RWPE1 (cell line): ENCODE measurements at regions not wholly inside any gene's neighbourhood (a gene's known extent, or its start where the extent isn't known, plus 50 kb on each side); places are given as distances from the start of the nearest gene placed in this dataset.
A peak's percentile ranks its signal among the peaks of the same experiment; 100 is the strongest.

Source experiments
- CTCF ChIA-PET: fragments of 350-600 bp; sonication (Branson Sonifier 250); formaldehyde crosslinking; extraction: SDS; loops from one replicate; lab custom pipeline; 2021; lab: Yijun Ruan, JAX
- POLR2A ChIA-PET: fragments of 400-600 bp; formaldehyde crosslinking; extraction: SDS; loops from one replicate; lab custom pipeline; 2020; ENCODE audit warnings: antibody characterized with exemption; ENCODE audit not compliant: low non-redundant PET; lab: Yijun Ruan, JAX
- DNase-seq: peaks from one replicate; pipeline ENCODE4 v3.0.0; 2012; ENCODE audit warnings: low spot score
- H3K27ac ChIP-seq: fragments of 450-650 bp; 2 replicates; pipeline ENCODE4 v1.5.1; 2017
- TF ChIP-seq, protein P1 (sequence below): fragments of 450-650 bp; conservative IDR thresholded peaks from 2 replicates; pipeline ENCODE4 v1.5.1; 2017; ENCODE audit warnings: low read depth, mild to moderate bottlenecking

GRCh38 chr13:85742355-85742754 lies 56.9 kb downstream of the SLITRK6 start:
- POLR2A ChIA-PET, result no interaction called here
- DNase-seq, result no peak
- no peak overlapping the region for H3K27ac ChIP-seq
- TF ChIP-seq, protein P1, sequence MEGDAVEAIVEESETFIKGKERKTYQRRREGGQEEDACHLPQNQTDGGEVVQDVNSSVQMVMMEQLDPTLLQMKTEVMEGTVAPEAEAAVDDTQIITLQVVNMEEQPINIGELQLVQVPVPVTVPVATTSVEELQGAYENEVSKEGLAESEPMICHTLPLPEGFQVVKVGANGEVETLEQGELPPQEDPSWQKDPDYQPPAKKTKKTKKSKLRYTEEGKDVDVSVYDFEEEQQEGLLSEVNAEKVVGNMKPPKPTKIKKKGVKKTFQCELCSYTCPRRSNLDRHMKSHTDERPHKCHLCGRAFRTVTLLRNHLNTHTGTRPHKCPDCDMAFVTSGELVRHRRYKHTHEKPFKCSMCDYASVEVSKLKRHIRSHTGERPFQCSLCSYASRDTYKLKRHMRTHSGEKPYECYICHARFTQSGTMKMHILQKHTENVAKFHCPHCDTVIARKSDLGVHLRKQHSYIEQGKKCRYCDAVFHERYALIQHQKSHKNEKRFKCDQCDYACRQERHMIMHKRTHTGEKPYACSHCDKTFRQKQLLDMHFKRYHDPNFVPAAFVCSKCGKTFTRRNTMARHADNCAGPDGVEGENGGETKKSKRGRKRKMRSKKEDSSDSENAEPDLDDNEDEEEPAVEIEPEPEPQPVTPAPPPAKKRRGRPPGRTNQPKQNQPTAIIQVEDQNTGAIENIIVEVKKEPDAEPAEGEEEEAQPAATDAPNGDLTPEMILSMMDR, result no peak
- CTCF ChIA-PET, result no interaction called here

DNA sequence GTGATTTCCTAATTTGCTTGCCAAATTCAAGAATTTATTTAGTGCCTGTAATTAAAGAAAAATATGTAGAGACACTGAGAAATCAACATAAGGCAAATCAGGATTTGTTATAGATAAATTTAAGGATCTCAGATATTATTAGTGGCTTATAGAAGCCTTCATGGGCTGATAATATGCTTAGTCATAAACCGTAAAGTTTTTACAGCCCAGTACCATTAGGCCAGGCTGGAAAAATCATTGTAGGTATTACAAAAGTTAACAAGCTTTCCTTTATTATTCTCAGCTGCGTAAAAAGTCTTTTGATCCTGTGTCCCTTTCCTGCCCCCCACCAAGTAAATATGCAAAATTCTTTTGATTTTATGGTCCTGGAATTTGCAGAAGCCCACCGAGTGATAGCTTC lies 58.2 kb downstream of the SLITRK6 start:
- ChIA-PET CTCF (interaction anchor here (0.7 kb wide), 1 partner anchor 189 kb away, joined by 4 read pairs; no protein-coding TSS in a partner anchor), POLR2A (no interaction called here)
- no peak overlapping the region for H3K27ac ChIP-seq

DNA sequence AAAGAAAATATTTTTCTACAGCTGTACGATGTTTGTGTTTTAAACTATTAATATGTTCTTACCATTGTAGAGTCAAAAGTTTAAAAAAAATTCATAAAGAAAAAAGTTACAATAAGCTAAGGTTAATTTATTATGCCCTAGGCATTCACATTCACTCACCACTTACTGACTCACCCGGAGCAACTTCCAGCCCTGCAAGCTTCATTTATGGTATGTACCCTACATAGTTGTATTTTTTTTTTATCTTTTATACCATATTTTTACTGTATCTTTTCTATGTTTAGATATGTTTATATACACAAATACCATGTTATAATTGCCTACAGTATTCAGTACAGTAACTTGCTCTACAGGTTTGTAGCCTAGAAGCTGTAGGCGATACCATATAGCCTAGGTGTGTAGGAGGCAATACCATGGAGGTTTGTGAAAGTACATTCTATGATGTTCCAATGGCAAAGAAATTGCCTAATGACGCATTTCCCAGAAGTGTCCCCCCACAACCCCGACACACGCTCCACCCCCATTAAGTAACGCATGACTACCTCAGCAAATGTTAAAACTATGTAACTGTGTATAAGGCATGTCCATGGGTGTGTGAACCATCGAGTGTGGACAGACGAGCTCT lies 60.4 kb downstream of the SLITRK6 start:
- no peak for DNase-seq
- POLR2A ChIA-PET, result no interaction called here
- CTCF ChIA-PET, result interaction anchor here (0.6 kb wide), 1 partner anchor 1382 kb away, joined by 3 read pairs; no protein-coding TSS in a partner anchor
- H3K27ac ChIP-seq, result no peak overlapping the region
- TF ChIP-seq, protein P1, result no peak

More for the DNA sequence above, 58.2 kb downstream of the SLITRK6 start:
- TF ChIP-seq, protein P1, result no peak
- DNase-seq, result no peak

DNA sequence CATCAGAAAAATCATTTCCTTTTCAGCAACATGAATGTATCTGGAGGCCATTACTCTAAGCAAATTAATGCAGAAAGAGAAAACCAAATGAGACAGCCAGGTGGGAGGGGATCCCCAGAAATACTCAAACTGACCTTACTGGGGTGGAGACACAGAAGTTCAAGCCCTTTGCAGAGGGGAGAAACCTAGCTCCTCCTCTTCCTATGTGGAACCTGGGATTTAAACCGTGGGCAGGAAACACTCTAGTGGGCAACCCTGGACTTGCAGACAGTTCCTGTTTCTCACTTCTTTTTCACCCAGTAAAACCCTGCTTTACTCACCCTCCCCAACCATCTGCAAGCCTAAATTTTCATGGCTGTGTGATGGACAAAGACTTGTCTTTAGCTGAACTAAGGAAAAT lies 61.3 kb downstream of the SLITRK6 start:
- DNase-seq, result no peak
- H3K27ac ChIP-seq, result no peak overlapping the region
- POLR2A ChIA-PET, result no interaction called here
- TF ChIP-seq, protein P1, result no peak
- CTCF ChIA-PET, result interaction anchor here (0.6 kb wide), 1 partner anchor 1383 kb away, joined by 3 read pairs; no protein-coding TSS in a partner anchor

GRCh38 chr13:85729296-85729695 lies 69.9 kb downstream of the SLITRK6 start:
- CTCF ChIA-PET, result no interaction called here
- peak; percentile 3 for DNase-seq
- no peak overlapping the region for H3K27ac ChIP-seq
- TF ChIP-seq, protein P1, result no peak
- POLR2A ChIA-PET, result no interaction called here

DNA sequence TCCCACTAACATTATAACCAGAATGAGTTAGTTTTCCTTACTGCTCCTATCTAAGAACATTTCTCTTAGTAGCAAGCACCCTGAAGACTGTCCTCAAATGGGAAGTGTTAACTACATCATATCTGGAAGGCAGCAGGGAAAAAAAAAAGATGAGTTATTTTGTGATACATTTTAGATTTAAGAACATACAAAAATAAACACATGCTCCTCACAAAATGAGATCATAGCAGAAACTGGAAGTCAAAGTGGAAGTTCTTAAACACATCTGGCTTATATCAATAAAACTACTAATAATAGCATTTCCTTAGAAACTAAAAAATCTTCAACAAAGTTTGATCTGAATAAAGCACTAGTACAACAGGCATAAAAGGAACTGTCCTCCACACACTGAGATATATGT lies 70.4 kb downstream of the SLITRK6 start:
- ChIA-PET POLR2A (no interaction called here), CTCF (no interaction called here)
- no peak overlapping the region for H3K27ac ChIP-seq
- DNase-seq, result no peak
- TF ChIP-seq, protein P1, result no peak
